ENCODE measurements at regions not wholly inside any gene's neighbourhood (a gene's known extent, or its start where the extent isn't known, plus 50 kb on each side); places are given as distances from the start of the nearest gene placed in this dataset.

DNA sequence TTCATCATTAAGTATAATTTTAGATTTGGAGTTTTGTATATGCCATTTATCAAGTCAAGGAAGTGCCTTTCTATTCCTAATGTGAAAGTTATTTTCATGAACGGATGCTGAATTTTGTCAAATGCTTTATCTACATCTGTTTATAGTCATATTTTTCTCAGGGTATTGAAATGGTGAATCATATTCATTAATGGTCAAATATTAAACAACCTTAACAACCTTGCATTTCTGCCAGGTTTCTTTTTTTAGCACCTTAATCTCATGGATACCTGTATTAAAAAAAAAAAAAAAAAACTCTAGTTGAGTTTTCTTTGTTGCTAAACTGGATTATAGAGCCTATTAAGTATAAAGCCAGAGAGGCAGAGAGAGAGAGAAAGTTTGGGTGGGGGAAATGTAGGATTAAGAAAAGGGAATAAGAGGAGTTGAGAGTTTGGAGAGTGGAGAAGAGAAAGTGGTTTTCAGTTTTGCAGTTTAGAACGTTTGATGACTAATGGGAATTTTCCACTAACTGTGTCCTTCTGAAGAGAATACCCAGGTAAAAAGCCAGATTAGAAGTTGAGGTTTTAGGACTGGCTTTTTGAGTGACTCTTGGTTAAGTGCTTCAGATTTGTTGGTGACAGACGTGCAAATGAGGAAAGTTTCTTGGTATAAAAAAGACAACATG is 305.0 kb downstream of the HLX start:
- WGBS (ENCODE audit: low lambda C conversion rate): 46% methylated on average over 3 of the region's 3 CpGs
- H3K36me3 ChIP-seq (replicated peaks in 1 of 2; ENCODE audit: control insufficient read depth in 1 of 2, insufficient read depth in 2 of 2, low read length in 1 of 2): no peaks in the 10 kb centered on the region
- ChIA-PET CTCF (no interaction called here), POLR2A (no interaction called here)
- no peak overlapping the region for H3K9ac ChIP-seq
- no peaks in the 10 kb centered on the region for H3F3A ChIP-seq (replicated peaks; ENCODE audit: insufficient read depth)
- H3K9me2 ChIP-seq: no peaks in the 10 kb centered on the region
- no peak overlapping the region for H3K4me3 ChIP-seq (ENCODE audit: low read depth in 2 of 2, low read length in 1 of 2)
- H3K4me1 ChIP-seq (ENCODE audit: control insufficient read depth in 1 of 2, insufficient read depth in 2 of 2, low read depth in 1 of 2, low read length in 1 of 2): peaks cover 0 to 3% of the 10 kb centered on the region in 2 experiments; a peak in 1 of 4 replicates
- H3K79me2 ChIP-seq (ENCODE audit: insufficient read depth): no peaks in the 10 kb centered on the region
- no peaks in the 10 kb centered on the region for H3K27me3 ChIP-seq (ENCODE audit: insufficient read depth)
- H3K4me2 ChIP-seq: no peak overlapping the region
- H3K9me3 ChIP-seq: peaks cover 3% of the 10 kb centered on the region; the same call in 1 of the 2 replicates
- TF ChIP-seq GABPA (IDR thresholded peaks at IDR 0.05; ENCODE audit: low read depth) (no peak), USF2 (IDR thresholded peaks at IDR 0.05; ENCODE audit: borderline replicate concordance, low read depth, low read length) (no peak), ELF1 (IDR thresholded peaks at IDR 0.05) (no peak), RFX5 (IDR thresholded peaks at IDR 0.05; ENCODE audit: low read length) (no peak), RAD21 (IDR thresholded peaks at IDR 0.05; ENCODE audit: low read length) (no peak), PBX3 (IDR thresholded peaks at IDR 0.05) (no peak), POLR2AphosphoS5 (IDR thresholded peaks at IDR 0.05; ENCODE audit: low read depth, low read length) (no peak), REST (IDR thresholded peaks at IDR 0.05; ENCODE audit: low read depth, low read length) (no peak), YY1 (IDR thresholded peaks at IDR 0.05; ENCODE audit: low read depth) (no peak), CHD2 (IDR thresholded peaks at IDR 0.05; ENCODE audit: low read length, partially characterized antibody) (no peak)
- TF ChIP-seq, protein P1, sequence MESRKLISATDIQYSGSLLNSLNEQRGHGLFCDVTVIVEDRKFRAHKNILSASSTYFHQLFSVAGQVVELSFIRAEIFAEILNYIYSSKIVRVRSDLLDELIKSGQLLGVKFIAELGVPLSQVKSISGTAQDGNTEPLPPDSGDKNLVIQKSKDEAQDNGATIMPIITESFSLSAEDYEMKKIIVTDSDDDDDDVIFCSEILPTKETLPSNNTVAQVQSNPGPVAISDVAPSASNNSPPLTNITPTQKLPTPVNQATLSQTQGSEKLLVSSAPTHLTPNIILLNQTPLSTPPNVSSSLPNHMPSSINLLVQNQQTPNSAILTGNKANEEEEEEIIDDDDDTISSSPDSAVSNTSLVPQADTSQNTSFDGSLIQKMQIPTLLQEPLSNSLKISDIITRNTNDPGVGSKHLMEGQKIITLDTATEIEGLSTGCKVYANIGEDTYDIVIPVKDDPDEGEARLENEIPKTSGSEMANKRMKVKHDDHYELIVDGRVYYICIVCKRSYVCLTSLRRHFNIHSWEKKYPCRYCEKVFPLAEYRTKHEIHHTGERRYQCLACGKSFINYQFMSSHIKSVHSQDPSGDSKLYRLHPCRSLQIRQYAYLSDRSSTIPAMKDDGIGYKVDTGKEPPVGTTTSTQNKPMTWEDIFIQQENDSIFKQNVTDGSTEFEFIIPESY (IDR thresholded peaks at IDR 0.05; ENCODE audit: borderline replicate concordance, low read depth): no peak
- TF ChIP-seq, protein P2, sequence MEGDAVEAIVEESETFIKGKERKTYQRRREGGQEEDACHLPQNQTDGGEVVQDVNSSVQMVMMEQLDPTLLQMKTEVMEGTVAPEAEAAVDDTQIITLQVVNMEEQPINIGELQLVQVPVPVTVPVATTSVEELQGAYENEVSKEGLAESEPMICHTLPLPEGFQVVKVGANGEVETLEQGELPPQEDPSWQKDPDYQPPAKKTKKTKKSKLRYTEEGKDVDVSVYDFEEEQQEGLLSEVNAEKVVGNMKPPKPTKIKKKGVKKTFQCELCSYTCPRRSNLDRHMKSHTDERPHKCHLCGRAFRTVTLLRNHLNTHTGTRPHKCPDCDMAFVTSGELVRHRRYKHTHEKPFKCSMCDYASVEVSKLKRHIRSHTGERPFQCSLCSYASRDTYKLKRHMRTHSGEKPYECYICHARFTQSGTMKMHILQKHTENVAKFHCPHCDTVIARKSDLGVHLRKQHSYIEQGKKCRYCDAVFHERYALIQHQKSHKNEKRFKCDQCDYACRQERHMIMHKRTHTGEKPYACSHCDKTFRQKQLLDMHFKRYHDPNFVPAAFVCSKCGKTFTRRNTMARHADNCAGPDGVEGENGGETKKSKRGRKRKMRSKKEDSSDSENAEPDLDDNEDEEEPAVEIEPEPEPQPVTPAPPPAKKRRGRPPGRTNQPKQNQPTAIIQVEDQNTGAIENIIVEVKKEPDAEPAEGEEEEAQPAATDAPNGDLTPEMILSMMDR (IDR thresholded peaks at IDR 0.05): no peak
- no peaks in the 10 kb centered on the region for H4K20me1 ChIP-seq (ENCODE audit: insufficient read depth)
- no peak for DNase-seq
- peak overlapping the region in 1 of 2 experiments; percentile 77; a peak in 2 of 4 replicates for H3K27ac ChIP-seq (ENCODE audit: low read depth in 2 of 2, low read length in 1 of 2)
- peak overlapping the region; percentile 52 for H2AFZ ChIP-seq (ENCODE audit: low read depth)
